ENCODE measurements at regions not wholly inside any gene's neighbourhood (a gene's known extent, or its start where the extent isn't known, plus 50 kb on each side); places are given as distances from the start of the nearest gene placed in this dataset.

DNA sequence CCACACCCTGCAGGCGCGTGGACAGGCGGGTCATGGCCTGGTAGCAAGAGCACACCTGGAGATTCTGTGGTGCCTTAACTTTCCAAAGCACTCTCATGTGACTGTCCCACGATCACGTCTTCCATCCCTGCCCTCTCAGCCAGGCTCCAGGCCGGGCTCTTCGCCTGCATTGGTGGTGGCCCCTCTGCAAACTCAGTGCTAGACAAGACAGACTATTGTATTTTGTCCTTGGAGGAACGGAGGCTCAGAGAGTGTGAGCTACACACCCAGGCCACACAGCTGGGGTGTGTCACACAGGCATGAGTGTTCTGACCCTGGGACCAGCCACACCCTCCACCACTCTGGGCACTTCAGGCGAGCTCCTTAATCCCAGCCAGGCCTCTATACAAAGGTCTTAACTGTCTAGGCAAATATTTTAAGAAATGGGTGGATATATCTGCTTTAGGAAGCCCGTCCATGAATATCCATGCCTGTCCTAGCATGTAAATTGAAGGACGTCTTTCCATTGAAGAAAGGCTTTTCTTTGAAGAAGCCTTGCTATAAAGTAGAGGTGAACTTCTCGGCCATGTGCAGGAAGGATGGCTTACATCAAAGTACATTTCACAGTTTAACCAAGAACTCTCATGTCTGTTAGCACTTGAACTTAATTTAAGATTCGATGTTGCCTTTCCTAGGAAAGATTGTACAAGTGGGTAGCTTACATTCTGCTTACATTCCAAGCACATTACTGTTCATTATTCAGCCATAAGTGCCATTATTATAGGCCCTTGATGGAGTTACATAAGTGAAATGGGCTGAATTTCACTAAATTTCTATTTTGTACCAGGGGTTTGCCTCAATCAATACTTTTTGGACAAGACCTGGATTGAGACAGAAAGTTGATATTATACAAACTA is 263.9 kb downstream of the DLL1 start:
- TF ChIP-seq, protein P1, sequence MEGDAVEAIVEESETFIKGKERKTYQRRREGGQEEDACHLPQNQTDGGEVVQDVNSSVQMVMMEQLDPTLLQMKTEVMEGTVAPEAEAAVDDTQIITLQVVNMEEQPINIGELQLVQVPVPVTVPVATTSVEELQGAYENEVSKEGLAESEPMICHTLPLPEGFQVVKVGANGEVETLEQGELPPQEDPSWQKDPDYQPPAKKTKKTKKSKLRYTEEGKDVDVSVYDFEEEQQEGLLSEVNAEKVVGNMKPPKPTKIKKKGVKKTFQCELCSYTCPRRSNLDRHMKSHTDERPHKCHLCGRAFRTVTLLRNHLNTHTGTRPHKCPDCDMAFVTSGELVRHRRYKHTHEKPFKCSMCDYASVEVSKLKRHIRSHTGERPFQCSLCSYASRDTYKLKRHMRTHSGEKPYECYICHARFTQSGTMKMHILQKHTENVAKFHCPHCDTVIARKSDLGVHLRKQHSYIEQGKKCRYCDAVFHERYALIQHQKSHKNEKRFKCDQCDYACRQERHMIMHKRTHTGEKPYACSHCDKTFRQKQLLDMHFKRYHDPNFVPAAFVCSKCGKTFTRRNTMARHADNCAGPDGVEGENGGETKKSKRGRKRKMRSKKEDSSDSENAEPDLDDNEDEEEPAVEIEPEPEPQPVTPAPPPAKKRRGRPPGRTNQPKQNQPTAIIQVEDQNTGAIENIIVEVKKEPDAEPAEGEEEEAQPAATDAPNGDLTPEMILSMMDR (IDR thresholded peaks at IDR 0.05; ENCODE audit: insufficient read depth, low read depth, low read length): no peak
- no peak for TF ChIP-seq EZH2 (IDR thresholded peaks at IDR 0.05; ENCODE audit: insufficient read depth, low read length)

Data from astrocyte (in vitro differentiated cells and primary cell).